ENCODE measurements at regions not wholly inside any gene's neighbourhood (a gene's known extent, or its start where the extent isn't known, plus 50 kb on each side); places are given as distances from the start of the nearest gene placed in this dataset.

GRCh38 chr11:39288011-39288410, 2171.4 kb downstream of the LRRC4C start:
- no peak for DNase-seq

GRCh38 chr11:39268176-39268690, 2191.2 kb downstream of the LRRC4C start:
- no peak for DNase-seq

- DNase-seq, result no peak
These were observed 2203.8 kb downstream of the LRRC4C start for GRCh38 chr11:39255648-39256047.

GRCh38 chr11:39249566-39250365, 2209.7 kb downstream of the LRRC4C start:
- DNase-seq, result no peak

- DNase-seq, result no peak
These were observed 2211.8 kb downstream of the LRRC4C start for GRCh38 chr11:39247570-39248137.

- no peak for DNase-seq
These were observed 2219.9 kb downstream of the LRRC4C start for GRCh38 chr11:39239553-39239952.

- peak; percentile 2 for DNase-seq
These were observed 2222.5 kb downstream of the LRRC4C start for GRCh38 chr11:39236916-39237315.

GRCh38 chr11:39221550-39222138, 2237.8 kb downstream of the LRRC4C start:
- DNase-seq, result no peak

GRCh38 chr11:39220501-39221230, 2238.8 kb downstream of the LRRC4C start:
- no peak for DNase-seq

GRCh38 chr11:39220069-39220468, 2239.4 kb downstream of the LRRC4C start:
- DNase-seq, result no peak

- no peak for DNase-seq
These were observed 2249.5 kb downstream of the LRRC4C start for GRCh38 chr11:39209981-39210380.

- DNase-seq, result no peak
These were observed 2254.0 kb downstream of the LRRC4C start for GRCh38 chr11:39205236-39205995.

GRCh38 chr11:39192671-39193070, 2266.8 kb downstream of the LRRC4C start:
- no peak for DNase-seq

GRCh38 chr11:39190751-39191150, 2268.7 kb downstream of the LRRC4C start:
- DNase-seq, result no peak

- no peak for DNase-seq
These were observed 2281.8 kb downstream of the LRRC4C start for GRCh38 chr11:39177678-39178077.

GRCh38 chr11:39174965-39175364, 2284.5 kb downstream of the LRRC4C start:
- DNase-seq, result no peak

- DNase-seq, result no peak
These were observed 2285.3 kb downstream of the LRRC4C start for GRCh38 chr11:39174196-39174595.

- no peak for DNase-seq
These were observed 2294.4 kb downstream of the LRRC4C start for GRCh38 chr11:39165021-39165420.

GRCh38 chr11:39149214-39149613, 2310.2 kb downstream of the LRRC4C start:
- DNase-seq, result no peak

- no peak for DNase-seq
These were observed 2314.1 kb downstream of the LRRC4C start for GRCh38 chr11:39145346-39145745.

- no peak for DNase-seq
These were observed 2314.9 kb downstream of the LRRC4C start for GRCh38 chr11:39144351-39145130.

Measured in fibroblast of skin of back (primary cell).